H9 (cell line): ENCODE measurements at regions not wholly inside any gene's neighbourhood (a gene's known extent, or its start where the extent isn't known, plus 50 kb on each side); places are given as distances from the start of the nearest gene placed in this dataset.

Source experiments
- DNase-seq: peaks from one replicate; pipeline ENCODE4 v3.0.0-alpha.2; 2017
- H2AFZ ChIP-seq: one replicate; pipeline ENCODE4 v1.6.1; 2013; ENCODE audit warnings: mild to moderate bottlenecking, low read length, control low read depth, moderate library complexity
- H2AK5ac ChIP-seq: 2 replicates; pipeline ENCODE4 v1.6.1; 2013; ENCODE audit warnings: low read length, control low read depth, mixed read lengths; ENCODE audit not compliant: insufficient read length
- H2BK120ac ChIP-seq: one replicate; pipeline ENCODE4 v1.6.1; 2013; ENCODE audit warnings: low read depth, mild to moderate bottlenecking, low read length, control low read depth, inconsistent platforms; ENCODE audit not compliant: poor library complexity, severe bottlenecking
- H2BK12ac ChIP-seq: 2 replicates; pipeline ENCODE4 v1.6.1; 2013; ENCODE audit warnings: low read length, control low read depth, mixed read lengths, low read depth; ENCODE audit not compliant: insufficient read length
- H2BK15ac ChIP-seq: 2 replicates; pipeline ENCODE4 v1.6.1; 2013; ENCODE audit warnings: low read depth, low read length, control low read depth
- H2BK20ac ChIP-seq: one replicate; pipeline ENCODE4 v1.6.1; 2013; ENCODE audit warnings: low read depth, mild to moderate bottlenecking, low read length, control low read depth, inconsistent platforms; ENCODE audit not compliant: poor library complexity, severe bottlenecking
- H2BK5ac ChIP-seq: 2 replicates; pipeline ENCODE4 v1.6.1; 2013; ENCODE audit warnings: low read length, control low read depth, mixed read lengths; ENCODE audit not compliant: insufficient read length
- H3K14ac ChIP-seq: 2 replicates; pipeline ENCODE4 v1.6.1; 2013; ENCODE audit warnings: low read length, control low read depth; ENCODE audit not compliant: insufficient read depth
- H3K18ac ChIP-seq: 2 replicates; pipeline ENCODE4 v1.6.1; 2013; ENCODE audit warnings: low read depth, mild to moderate bottlenecking, mixed read lengths, low read length, control low read depth; ENCODE audit not compliant: insufficient read length
- H3K23ac ChIP-seq: 2 replicates; pipeline ENCODE4 v1.6.1; 2013; ENCODE audit warnings: low read length, control low read depth, mixed read lengths, low read depth; ENCODE audit not compliant: insufficient read length
- H3K23me2 ChIP-seq: 2 replicates; pipeline ENCODE4 v1.6.1; 2013; ENCODE audit warnings: low read depth, mild to moderate bottlenecking, mixed read lengths, low read length, control low read depth; ENCODE audit not compliant: insufficient read length, poor library complexity, severe bottlenecking
- H3K27ac ChIP-seq: 2 replicates; pipeline ENCODE4 v1.5.1; 2013; ENCODE audit warnings: low read length, control low read depth, mixed read lengths, low read depth; ENCODE audit not compliant: insufficient read length
- H3K27me3 ChIP-seq: 2 replicates; pipeline ENCODE4 v1.6.1; 2013; ENCODE audit warnings: low read length, control low read depth, inconsistent platforms; ENCODE audit not compliant: insufficient read depth
- H3K4ac ChIP-seq: 2 replicates; pipeline ENCODE4 v1.6.1; 2013; ENCODE audit warnings: low read depth, mild to moderate bottlenecking, control low read depth, inconsistent platforms, low read length, moderate library complexity
- H3K4me1 ChIP-seq: 2 replicates; pipeline ENCODE4 v1.6.1; 2013; ENCODE audit warnings: low read length, control low read depth, inconsistent platforms; ENCODE audit not compliant: insufficient read depth
- H3K4me2 ChIP-seq: 2 replicates; pipeline ENCODE4 v1.6.1; 2013; ENCODE audit warnings: low read length, control low read depth, mixed read lengths; ENCODE audit not compliant: insufficient read length, insufficient read depth
- H3K56ac ChIP-seq: 2 replicates; pipeline ENCODE4 v1.6.1; 2013; ENCODE audit warnings: low read depth, mild to moderate bottlenecking, mixed read lengths, low read length, control low read depth; ENCODE audit not compliant: insufficient read length
- H3K79me1 ChIP-seq: 2 replicates; pipeline ENCODE4 v1.6.1; 2013; ENCODE audit warnings: low read depth, mild to moderate bottlenecking, moderate library complexity, low read length, control low read depth, inconsistent platforms; ENCODE audit not compliant: insufficient read depth, poor library complexity, severe bottlenecking
- H3K79me2 ChIP-seq: 2 replicates; pipeline ENCODE4 v1.6.1; 2013; ENCODE audit warnings: low read length, control low read depth, inconsistent platforms; ENCODE audit not compliant: insufficient read depth
- H3K9ac ChIP-seq: 2 replicates; pipeline ENCODE4 v1.6.1; 2013; ENCODE audit warnings: low read length, control low read depth, mixed read lengths; ENCODE audit not compliant: insufficient read length; ENCODE audit errors: extremely low read depth
- H3K9me3 ChIP-seq: one replicate; pipeline ENCODE4 v1.6.1; 2013; ENCODE audit warnings: low read depth, low read length, inconsistent platforms; ENCODE audit not compliant: control insufficient read depth
- H3T11ph ChIP-seq: one replicate; pipeline ENCODE4 v1.6.1; 2013; ENCODE audit warnings: mild to moderate bottlenecking, low read length, control low read depth, inconsistent platforms
- H4K20me1 ChIP-seq: one replicate; pipeline ENCODE4 v1.6.1; 2013; ENCODE audit not compliant: control insufficient read depth, insufficient read length, insufficient read depth
- H4K5ac ChIP-seq: 2 replicates; pipeline ENCODE4 v1.6.1; 2013; ENCODE audit warnings: low read depth, mild to moderate bottlenecking, mixed read lengths, low read length, control low read depth; ENCODE audit not compliant: insufficient read length
- H4K8ac ChIP-seq: replicated peaks from 2 replicates; pipeline ENCODE4 v1.6.1; 2013; ENCODE audit warnings: low read length, control low read depth, mixed read lengths, low read depth; ENCODE audit not compliant: insufficient read length
- H4K91ac ChIP-seq: 2 replicates; pipeline ENCODE4 v1.6.1; 2013; ENCODE audit warnings: low read depth, mild to moderate bottlenecking, moderate library complexity, mixed read lengths, low read length, control low read depth; ENCODE audit not compliant: insufficient read length
- H3K27ac Mint-ChIP-seq, 3 experiments: 2 replicates in 2 of 3; 3 replicates in 1 of 3; pipeline ENCODE4 v1.8.0; 2020 to 2021; ENCODE audit warnings: mixed read lengths in 3 of 3, mild to moderate bottlenecking in 1 of 3, moderate library complexity in 1 of 3
- H3K27me3 Mint-ChIP-seq: 2 replicates; pipeline ENCODE4 v1.8.0; 2021; ENCODE audit warnings: low read depth, mild to moderate bottlenecking, moderate library complexity, mixed read lengths
- H3K36me3 Mint-ChIP-seq, 3 experiments: 2 replicates in 2 of 3; 3 replicates in 1 of 3; pipeline ENCODE4 v1.8.0; 2020 to 2021; ENCODE audit warnings: low read depth in 3 of 3, mixed read lengths in 3 of 3; ENCODE audit not compliant: insufficient read depth in 1 of 3
- H3K4me1 Mint-ChIP-seq, 2 experiments: 2 replicates each; pipeline ENCODE4 v1.8.0; 2020; ENCODE audit warnings: mixed read lengths in 2 of 2
- H3K4me3 Mint-ChIP-seq, 2 experiments: 2 replicates in 1 of 2; 3 replicates in 1 of 2; pipeline ENCODE4 v1.8.0; 2020 to 2021; ENCODE audit warnings: mild to moderate bottlenecking in 2 of 2, mixed read lengths in 2 of 2, moderate library complexity in 1 of 2
- H3K9me3 Mint-ChIP-seq, 2 experiments: 2 replicates in 1 of 2; 3 replicates in 1 of 2; pipeline ENCODE4 v1.8.0; 2020; ENCODE audit warnings: mild to moderate bottlenecking in 2 of 2, mixed read lengths in 2 of 2, moderate library complexity in 1 of 2
- CTCF ChIP-seq: fragments of 200-600 bp; sonication (generic); conservative IDR thresholded peaks from 3 replicates; pipeline ENCODE4 v1.8.0; 2021; ENCODE audit warnings: antibody characterized with exemption, mild to moderate bottlenecking
- WGBS: extraction: QIAGEN DNeasy Blood & Tissue Kit; methylation state at CpG from one replicate; pipeline ENCODE4 v1.1.7; 2013; ENCODE audit warnings: missing lambda C conversion rate, low lambda C conversion rate, mixed read lengths; ENCODE audit not compliant: insufficient read length; ENCODE audit errors: extremely low coverage; 5-methylcytosine and 5-hydroxymethylcytosine counted together

- H2AK5ac ChIP-seq = no peak overlapping the region
- no peak overlapping the region for H4K8ac ChIP-seq
- no peak overlapping the region for H4K5ac ChIP-seq
- H3K36me3 Mint-ChIP-seq = no peaks in the 10 kb centered on the region
- no peak overlapping the region for H2BK20ac ChIP-seq
- H2AFZ ChIP-seq = no peak overlapping the region
- no peaks in the 10 kb centered on the region for H3K9me3 ChIP-seq
- no peak overlapping the region for H3K4me2 ChIP-seq
- no peaks in the 10 kb centered on the region for H4K20me1 ChIP-seq
- no peak overlapping the region for H3K56ac ChIP-seq
- H3K4me1 Mint-ChIP-seq = peaks cover 6 to 12% of the 10 kb centered on the region in 2 experiments
- no peaks in the 10 kb centered on the region for H3K79me2 ChIP-seq
- no peak overlapping the region for H2BK120ac ChIP-seq
- no peaks in the 10 kb centered on the region for H3K4me1 ChIP-seq
- no peak overlapping the region for H3K18ac ChIP-seq
- DNase-seq = no peak
- no peaks in the 10 kb centered on the region; the same call in 1 of the 2 replicates for H3K27me3 Mint-ChIP-seq
- H3K9ac ChIP-seq = no peak overlapping the region
- H3K4me3 Mint-ChIP-seq = no peak overlapping the region
- H3T11ph ChIP-seq = no peak overlapping the region
- H2BK15ac ChIP-seq = no peak overlapping the region
- no peak for TF ChIP-seq CTCF
- no CpG with 5 or more reads among the region's 5 CpGs for WGBS
- H2BK5ac ChIP-seq = no peak overlapping the region
- no peak overlapping the region for H3K4ac ChIP-seq
- H3K14ac ChIP-seq = no peak overlapping the region
- no peaks in the 10 kb centered on the region for H3K9me3 Mint-ChIP-seq
- no peak overlapping the region for H3K23ac ChIP-seq
- no peaks in the 10 kb centered on the region for H3K23me2 ChIP-seq
- no peaks in the 10 kb centered on the region for H3K79me1 ChIP-seq
- H2BK12ac ChIP-seq = no peak overlapping the region
- H3K27ac Mint-ChIP-seq = no peak overlapping the region
- no peak overlapping the region for H3K27ac ChIP-seq
- H3K27me3 ChIP-seq = no peaks in the 10 kb centered on the region
- no peak overlapping the region for H4K91ac ChIP-seq
These were observed 253.9 kb downstream of the AGTPBP1 start for GRCh38 chr9:85487872-85488271.
